IMR-90 (cell line): ENCODE measurements at regions not wholly inside any gene's neighbourhood (a gene's known extent, or its start where the extent isn't known, plus 50 kb on each side); places are given as distances from the start of the nearest gene placed in this dataset.

ENCODE experiments used
- ATAC-seq: fragments of 200-7000 bp; cut with Tn5 transposase; 2 replicates; pipeline ENCODE4 v1.9.1; 2020; ENCODE audit warnings: low read depth, mild to moderate bottlenecking, moderate library complexity
- BruUV-seq: library from RNA; stranded (reverse); fragments of 400-500 nt; replicated peaks from 2 replicates; lab custom pipeline; 2021; lab: Mats Ljungman, UMichigan
- CTCF ChIA-PET: fragments of 300-600 bp; formaldehyde crosslinking; extraction: SDS; loops from one replicate; lab custom pipeline; 2021; ENCODE audit warnings: antibody characterized with exemption; lab: Yijun Ruan, JAX
- POLR2A ChIA-PET: fragments of 300-600 bp; sonication (Branson Sonifier 250); formaldehyde crosslinking; loops from one replicate; lab custom pipeline; 2022; ENCODE audit warnings: antibody characterized with exemption; ENCODE audit not compliant: unreplicated experiment; lab: Charles Lee
- DNase-seq: peaks from one replicate; pipeline ENCODE4 v3.0.0; 2013
- H2AFZ ChIP-seq: replicated peaks from 2 replicates; pipeline ENCODE3; 2013; ENCODE audit warnings: low read length, mild to moderate bottlenecking; ENCODE audit not compliant: poor library complexity
- H2AK5ac ChIP-seq: 2 replicates; pipeline ENCODE4 v1.6.1; 2013; ENCODE audit warnings: low read depth, low read length, inconsistent platforms
- H2AK9ac ChIP-seq: replicated peaks from 2 replicates; pipeline ENCODE3; 2013; ENCODE audit warnings: mild to moderate bottlenecking, low read depth, low read length, moderate library complexity; ENCODE audit not compliant: poor library complexity
- H2BK120ac ChIP-seq: 2 replicates; pipeline ENCODE4 v1.6.1; 2013; ENCODE audit warnings: low read depth, low read length, inconsistent platforms
- H2BK15ac ChIP-seq: 3 replicates; pipeline ENCODE4 v1.6.1; 2013; ENCODE audit warnings: low read depth, low read length, inconsistent platforms
- H2BK20ac ChIP-seq: 2 replicates; pipeline ENCODE4 v1.6.1; 2013; ENCODE audit warnings: low read depth, mild to moderate bottlenecking, inconsistent platforms, low read length, moderate library complexity
- H2BK5ac ChIP-seq: 2 replicates; pipeline ENCODE4 v1.6.1; 2013; ENCODE audit warnings: mild to moderate bottlenecking, low read depth, low read length, inconsistent platforms; ENCODE audit not compliant: poor library complexity, severe bottlenecking
- H3K14ac ChIP-seq: replicated peaks from 2 replicates; pipeline ENCODE4 v1.6.1; 2013; ENCODE audit warnings: low read depth, low read length, inconsistent platforms
- H3K18ac ChIP-seq: 2 replicates; pipeline ENCODE4 v1.6.1; 2013; ENCODE audit warnings: low read depth, low read length, control low read depth
- H3K23ac ChIP-seq: 2 replicates; pipeline ENCODE4 v1.6.1; 2013; ENCODE audit warnings: low read depth, low read length, inconsistent platforms
- H3K27ac ChIP-seq: 2 replicates; pipeline ENCODE4 v1.5.1; 2013; ENCODE audit warnings: mild to moderate bottlenecking, control low read depth, low read length; ENCODE audit not compliant: insufficient read depth
- H3K27me3 ChIP-seq: 2 replicates; pipeline ENCODE4 v1.6.1; 2013; ENCODE audit warnings: low read length; ENCODE audit not compliant: control insufficient read depth, insufficient read depth
- H3K36me3 ChIP-seq: 2 replicates; pipeline ENCODE4 v1.6.1; 2013; ENCODE audit warnings: low read length, mixed read lengths; ENCODE audit not compliant: control insufficient read depth, insufficient read depth
- H3K4ac ChIP-seq: 2 replicates; pipeline ENCODE4 v1.6.1; 2013; ENCODE audit warnings: low read depth, low read length, inconsistent platforms
- H3K4me1 ChIP-seq: 2 replicates; pipeline ENCODE4 v1.6.1; 2013; ENCODE audit warnings: low read length, mixed read lengths; ENCODE audit not compliant: control insufficient read depth, insufficient read depth
- H3K4me2 ChIP-seq: 2 replicates; pipeline ENCODE4 v1.6.1; 2013; ENCODE audit warnings: low read depth, mild to moderate bottlenecking, control low read depth, low read length, moderate library complexity
- H3K4me3 ChIP-seq: 2 replicates; pipeline ENCODE4 v1.5.1; 2013; ENCODE audit warnings: low read depth, mild to moderate bottlenecking, control low read depth, low read length, moderate library complexity; ENCODE audit not compliant: insufficient read depth
- H3K56ac ChIP-seq: 2 replicates; pipeline ENCODE4 v1.6.1; 2013; ENCODE audit warnings: low read length, inconsistent platforms; ENCODE audit not compliant: insufficient read depth; ENCODE audit errors: extremely low read depth
- H3K79me1 ChIP-seq, 2 experiments: 2 replicates each; pipeline ENCODE4 v1.6.1; 2013; ENCODE audit warnings: low read length in 2 of 2, inconsistent platforms in 1 of 2, low read depth in 1 of 2
- H3K9ac ChIP-seq: 2 replicates; pipeline ENCODE4 v1.6.1; 2013; ENCODE audit warnings: low read depth, low read length, control low read depth
- H3K9me1 ChIP-seq: 2 replicates; pipeline ENCODE4 v1.6.1; 2013; ENCODE audit warnings: low read length, inconsistent platforms; ENCODE audit not compliant: insufficient read depth
- H3K9me3 ChIP-seq: 2 replicates; pipeline ENCODE4 v1.6.1; 2013; ENCODE audit warnings: low read length; ENCODE audit not compliant: control insufficient read depth, insufficient read depth
- H4K20me1 ChIP-seq: 2 replicates; pipeline ENCODE4 v1.6.1; 2013; ENCODE audit warnings: low read length, inconsistent platforms; ENCODE audit not compliant: insufficient read depth
- H4K5ac ChIP-seq: 2 replicates; pipeline ENCODE4 v1.6.1; 2013; ENCODE audit warnings: mild to moderate bottlenecking, low read depth, low read length, control low read depth
- H4K8ac ChIP-seq, 2 experiments: 2 replicates each; pipeline ENCODE4 v1.6.1; 2013; ENCODE audit warnings: low read depth in 2 of 2, low read length in 2 of 2, control low read depth in 1 of 2, inconsistent platforms in 1 of 2
- H4K91ac ChIP-seq: 2 replicates; pipeline ENCODE4 v1.6.1; 2013; ENCODE audit warnings: low read depth, low read length, inconsistent platforms; ENCODE audit not compliant: insufficient read depth
- BHLHE40 ChIP-seq: fragments of 150-350 bp; IDR thresholded peaks from 2 replicates; pipeline ENCODE4 v1.6.1; 2016; ENCODE audit warnings: mild to moderate bottlenecking, low read depth, low read length
- CHD1 ChIP-seq: IDR thresholded peaks from 2 replicates; pipeline ENCODE4 v1.6.1; 2012; ENCODE audit warnings: low read depth, low read length, improper control_type of control experiment
- FOS ChIP-seq: fragments of 150-350 bp; IDR thresholded peaks from 2 replicates; pipeline ENCODE4 v1.6.1; 2016; ENCODE audit warnings: low read depth, low read length
- MAFK ChIP-seq: IDR thresholded peaks from 2 replicates; pipeline ENCODE4 v1.6.1; 2012; ENCODE audit warnings: low read depth, low read length, improper control_type of control experiment
- MAZ ChIP-seq: IDR thresholded peaks from 2 replicates; pipeline ENCODE4 v1.6.1; 2012; ENCODE audit warnings: low read depth, mild to moderate bottlenecking, low read length, improper control_type of control experiment, moderate library complexity, borderline replicate concordance
- NFE2L2 ChIP-seq: fragments of 150-350 bp; IDR thresholded peaks from 2 replicates; pipeline ENCODE4 v1.6.1; 2016; ENCODE audit warnings: low read depth, mild to moderate bottlenecking, low read length
- POLR2A ChIP-seq: IDR thresholded peaks from 2 replicates; pipeline ENCODE4 v1.6.1; 2012; ENCODE audit warnings: mild to moderate bottlenecking, low read depth, low read length
- RAD21 ChIP-seq: IDR thresholded peaks from 2 replicates; pipeline ENCODE4 v1.6.1; 2012; ENCODE audit warnings: low read length, improper control_type of control experiment
- RFX5 ChIP-seq: IDR thresholded peaks from 2 replicates; pipeline ENCODE4 v1.8.0; 2012; ENCODE audit warnings: low read depth, mild to moderate bottlenecking, low read length, moderate library complexity
- WGBS, 2 experiments: methylation state at CpG; one replicate each; pipeline versions ENCODE4 v1.1.5 to v1.1.7; 2013; ENCODE audit warnings: missing lambda C conversion rate in 2 of 2; ENCODE audit not compliant: insufficient read length in 1 of 2; ENCODE audit errors: extremely low coverage in 2 of 2; 5-methylcytosine and 5-hydroxymethylcytosine counted together
- dilution Hi-C: fragments of 300-500 bp; cut with HindIII; formaldehyde crosslinking; loops from one replicate; pipeline ENCODE4 v1.14.3; 2018; ENCODE audit warnings: low sequenced_read_pairs; ENCODE audit not compliant: unreplicated experiment
- in situ Hi-C: fragments of 300-500 bp; cut with MboI; formaldehyde crosslinking; loops from 3 replicates; pipeline ENCODE4 v1.14.3; 2019; ENCODE audit warnings: low sequenced_read_pairs, inconsistent platforms, mixed read lengths
- intact Hi-C: fragments of 100-400 bp; cut with micrococcal nuclease; formaldehyde crosslinking; loops from 2 replicates; pipeline ENCODE4 v1.10.0; 2022
- TF ChIP-seq, protein P1 (sequence below): fragments of 150-350 bp; IDR thresholded peaks from 2 replicates; pipeline ENCODE4 v1.6.1; 2016; ENCODE audit warnings: low read depth, mild to moderate bottlenecking, low read length, moderate library complexity, borderline replicate concordance
- TF ChIP-seq, protein P2 (sequence below): conservative IDR thresholded peaks from 2 replicates; pipeline ENCODE4 v1.5.1; 2012; ENCODE audit warnings: mild to moderate bottlenecking, low read depth, low read length, improper control_type of control experiment
- TF ChIP-seq, protein P3 (sequence below): fragments of 150-350 bp; IDR thresholded peaks from 2 replicates; pipeline ENCODE4 v1.6.1; 2017; ENCODE audit warnings: mild to moderate bottlenecking, antibody characterized with exemption, low read length, low read depth

DNA sequence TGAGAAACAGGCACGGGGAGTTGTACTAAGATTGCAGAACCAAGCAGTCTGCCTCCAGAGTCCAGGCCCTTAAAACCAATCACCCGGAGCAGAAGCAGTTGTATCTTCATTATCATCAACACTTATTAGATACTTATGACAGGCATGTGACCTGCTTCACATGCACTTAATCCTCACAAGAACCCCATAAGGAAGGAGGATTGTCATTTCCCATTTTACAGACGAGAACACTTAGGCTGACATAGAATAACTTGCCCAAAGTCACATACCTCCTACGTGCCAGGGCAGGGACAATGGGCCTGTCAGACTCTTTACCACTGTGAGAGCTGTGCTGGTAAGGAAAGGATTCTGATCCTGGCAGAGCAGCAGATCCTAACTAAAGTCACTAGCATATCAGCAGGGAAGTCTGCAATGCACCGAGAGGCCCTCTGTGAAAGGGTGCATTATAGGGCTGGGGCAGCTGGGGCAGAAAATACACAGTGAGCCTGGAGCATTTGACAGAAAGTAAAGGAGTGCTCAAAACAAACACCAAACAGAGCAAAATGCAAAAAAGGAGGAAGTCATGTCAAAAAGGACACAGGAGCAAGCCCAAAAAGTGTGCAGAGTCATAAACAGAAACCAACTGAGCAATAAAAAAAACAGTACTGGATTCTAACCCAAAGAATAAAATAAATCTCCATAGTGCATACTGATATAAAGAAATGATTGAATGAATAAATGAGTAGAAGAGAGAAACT is 55.9 kb upstream of the SP3 start:
- Histone ChIP-seq H3K56ac (no peak overlapping the region), H3K14ac (no peak overlapping the region), H3K9me3 (no peaks in the 10 kb centered on the region), H3K79me1 (no peaks in the 10 kb centered on the region), H3K36me3 (no peaks in the 10 kb centered on the region), H4K5ac (no peak overlapping the region), H3K27ac (no peak overlapping the region), H4K8ac (no peak overlapping the region), H2BK120ac (no peak overlapping the region), H2AK9ac (no peak overlapping the region), H3K27me3 (no peaks in the 10 kb centered on the region), H2AFZ (peak overlapping the region; percentile 52), H3K9ac (no peak overlapping the region), H2BK5ac (no peak overlapping the region), H3K4ac (no peak overlapping the region), H4K20me1 (no peaks in the 10 kb centered on the region), H2AK5ac (0 out of 2 replicates have a peak overlapping the region, but pooled peaks have one; percentile 20), H4K91ac (no peak overlapping the region), H2BK15ac (no peak overlapping the region), H2BK20ac (no peak overlapping the region), H3K4me1 (peaks cover 19% of the 10 kb centered on the region), H3K4me2 (no peak overlapping the region), H3K23ac (no peak overlapping the region), H3K18ac (no peak overlapping the region), H3K9me1 (peaks cover 2% of the 10 kb centered on the region), H3K4me3 (no peak overlapping the region)
- DNase-seq (no peak), ATAC-seq (no peak)
- dilution Hi-C loops (no loop called here), in situ Hi-C loops (no loop called here), intact Hi-C loops (no loop called here)
- WGBS, 2 experiments = no CpG with 5 or more reads among the region's 5 CpGs
- TF ChIP-seq BHLHE40 (no peak), FOS (no peak), MAFK (no peak), MAZ (no peak), NFE2L2 (no peak), POLR2A (no peak), RFX5 (no peak), RAD21 (no peak), CHD1 (no peak)
- TF ChIP-seq, protein P1, sequence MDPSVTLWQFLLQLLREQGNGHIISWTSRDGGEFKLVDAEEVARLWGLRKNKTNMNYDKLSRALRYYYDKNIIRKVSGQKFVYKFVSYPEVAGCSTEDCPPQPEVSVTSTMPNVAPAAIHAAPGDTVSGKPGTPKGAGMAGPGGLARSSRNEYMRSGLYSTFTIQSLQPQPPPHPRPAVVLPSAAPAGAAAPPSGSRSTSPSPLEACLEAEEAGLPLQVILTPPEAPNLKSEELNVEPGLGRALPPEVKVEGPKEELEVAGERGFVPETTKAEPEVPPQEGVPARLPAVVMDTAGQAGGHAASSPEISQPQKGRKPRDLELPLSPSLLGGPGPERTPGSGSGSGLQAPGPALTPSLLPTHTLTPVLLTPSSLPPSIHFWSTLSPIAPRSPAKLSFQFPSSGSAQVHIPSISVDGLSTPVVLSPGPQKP = no peak
- TF ChIP-seq, protein P2, sequence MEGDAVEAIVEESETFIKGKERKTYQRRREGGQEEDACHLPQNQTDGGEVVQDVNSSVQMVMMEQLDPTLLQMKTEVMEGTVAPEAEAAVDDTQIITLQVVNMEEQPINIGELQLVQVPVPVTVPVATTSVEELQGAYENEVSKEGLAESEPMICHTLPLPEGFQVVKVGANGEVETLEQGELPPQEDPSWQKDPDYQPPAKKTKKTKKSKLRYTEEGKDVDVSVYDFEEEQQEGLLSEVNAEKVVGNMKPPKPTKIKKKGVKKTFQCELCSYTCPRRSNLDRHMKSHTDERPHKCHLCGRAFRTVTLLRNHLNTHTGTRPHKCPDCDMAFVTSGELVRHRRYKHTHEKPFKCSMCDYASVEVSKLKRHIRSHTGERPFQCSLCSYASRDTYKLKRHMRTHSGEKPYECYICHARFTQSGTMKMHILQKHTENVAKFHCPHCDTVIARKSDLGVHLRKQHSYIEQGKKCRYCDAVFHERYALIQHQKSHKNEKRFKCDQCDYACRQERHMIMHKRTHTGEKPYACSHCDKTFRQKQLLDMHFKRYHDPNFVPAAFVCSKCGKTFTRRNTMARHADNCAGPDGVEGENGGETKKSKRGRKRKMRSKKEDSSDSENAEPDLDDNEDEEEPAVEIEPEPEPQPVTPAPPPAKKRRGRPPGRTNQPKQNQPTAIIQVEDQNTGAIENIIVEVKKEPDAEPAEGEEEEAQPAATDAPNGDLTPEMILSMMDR = no peak
- TF ChIP-seq, protein P3, sequence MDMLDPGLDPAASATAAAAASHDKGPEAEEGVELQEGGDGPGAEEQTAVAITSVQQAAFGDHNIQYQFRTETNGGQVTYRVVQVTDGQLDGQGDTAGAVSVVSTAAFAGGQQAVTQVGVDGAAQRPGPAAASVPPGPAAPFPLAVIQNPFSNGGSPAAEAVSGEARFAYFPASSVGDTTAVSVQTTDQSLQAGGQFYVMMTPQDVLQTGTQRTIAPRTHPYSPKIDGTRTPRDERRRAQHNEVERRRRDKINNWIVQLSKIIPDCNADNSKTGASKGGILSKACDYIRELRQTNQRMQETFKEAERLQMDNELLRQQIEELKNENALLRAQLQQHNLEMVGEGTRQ = no peak
- BruUV-seq = no TSS peak
- ChIA-PET CTCF (interaction anchor here (0.6 kb wide), 1 partner anchor 18 kb away, joined by 4 read pairs; no protein-coding TSS in a partner anchor), POLR2A (no interaction called here)
